ENCODE measurements at regions not wholly inside any gene's neighbourhood (a gene's known extent, or its start where the extent isn't known, plus 50 kb on each side); places are given as distances from the start of the nearest gene placed in this dataset.

GRCh38 chr17:55962951-55963401 lies 190.3 kb upstream of the ANKFN1 start:
- no peak overlapping the region for H3K4me3 ChIP-seq (replicated peaks; ENCODE audit: low read depth, low read length)
- DNase-seq (ENCODE audit: extremely low read depth, low read depth) = no peak
- no peak for TF ChIP-seq CTCF (IDR thresholded peaks at IDR 0.05; ENCODE audit: low read depth, low read length, missing control alignments)

- no peak for DNase-seq (ENCODE audit: extremely low read depth, low read depth)
- TF ChIP-seq CTCF (IDR thresholded peaks at IDR 0.05; ENCODE audit: low read depth, low read length, missing control alignments) = no peak
- no peak overlapping the region for H3K4me3 ChIP-seq (replicated peaks; ENCODE audit: low read depth, low read length)
Measured at GRCh38 chr17:55964191-55964590, 189.1 kb upstream of the ANKFN1 start.

GRCh38 chr17:55965051-55965450 lies 188.2 kb upstream of the ANKFN1 start:
- DNase-seq (ENCODE audit: extremely low read depth, low read depth) = no peak
- TF ChIP-seq CTCF (IDR thresholded peaks at IDR 0.05; ENCODE audit: low read depth, low read length, missing control alignments) = no peak
- H3K4me3 ChIP-seq (replicated peaks; ENCODE audit: low read depth, low read length) = no peak overlapping the region

- no peak for TF ChIP-seq CTCF (IDR thresholded peaks at IDR 0.05; ENCODE audit: low read depth, low read length, missing control alignments)
- no peak for DNase-seq (ENCODE audit: extremely low read depth, low read depth)
- H3K4me3 ChIP-seq (replicated peaks; ENCODE audit: low read depth, low read length) = no peak overlapping the region
Measured at GRCh38 chr17:55969562-55970324, 183.5 kb upstream of the ANKFN1 start.

GRCh38 chr17:55978578-55978977 lies 174.7 kb upstream of the ANKFN1 start:
- DNase-seq (ENCODE audit: extremely low read depth, low read depth) = no peak
- no peak for TF ChIP-seq CTCF (IDR thresholded peaks at IDR 0.05; ENCODE audit: low read depth, low read length, missing control alignments)
- no peak overlapping the region for H3K4me3 ChIP-seq (replicated peaks; ENCODE audit: low read depth, low read length)

GRCh38 chr17:55983096-55983495 lies 170.2 kb upstream of the ANKFN1 start:
- no peak for DNase-seq (ENCODE audit: extremely low read depth, low read depth)
- no peak for TF ChIP-seq CTCF (IDR thresholded peaks at IDR 0.05; ENCODE audit: low read depth, low read length, missing control alignments)
- H3K4me3 ChIP-seq (replicated peaks; ENCODE audit: low read depth, low read length) = no peak overlapping the region

- TF ChIP-seq CTCF (IDR thresholded peaks at IDR 0.05; ENCODE audit: low read depth, low read length, missing control alignments) = no peak
- DNase-seq (ENCODE audit: extremely low read depth, low read depth) = no peak
- H3K4me3 ChIP-seq (replicated peaks; ENCODE audit: low read depth, low read length) = no peak overlapping the region
Measured at GRCh38 chr17:55986817-55987216, 166.5 kb upstream of the ANKFN1 start.

All from HFF-Myc (cell line).